ENCODE measurements at regions not wholly inside any gene's neighbourhood (a gene's known extent, or its start where the extent isn't known, plus 50 kb on each side); places are given as distances from the start of the nearest gene placed in this dataset.

GRCh38 chr3:42032693-42033349 is 58.3 kb upstream of the TRAK1 start:
- Histone ChIP-seq H3K4me3 (peak overlapping the region in 1 of 2 donors; percentile 0), H3K9me3 (no peaks in the 10 kb centered on the region)
- DNase-seq (ENCODE audit: low spot score in 2 of 2), result peak; percentile 45 to 95

GRCh38 chr3:42031808-42032480 is 59.2 kb upstream of the TRAK1 start:
- no peak overlapping the region for H3K4me3 ChIP-seq
- no peak for DNase-seq (ENCODE audit: low spot score in 2 of 2)
- no peaks in the 10 kb centered on the region for H3K36me3 ChIP-seq
- H3K27me3 ChIP-seq, result no peaks in the 10 kb centered on the region
- H3K27ac ChIP-seq, result peak overlapping the region; percentile 67 to 81
- intact Hi-C loops (cut with DNase I), result no loop called here
- H3K9me3 ChIP-seq, result no peaks in the 10 kb centered on the region
- no peak for TF ChIP-seq CTCF (IDR thresholded peaks at IDR 0.05)
- H3K4me1 ChIP-seq, result peaks cover 15 to 42% of the 10 kb centered on the region in 2 donors

More at GRCh38 chr3:42032693-42033349, 58.3 kb upstream of the TRAK1 start:
- H3K4me1 ChIP-seq, result peaks cover 15 to 48% of the 10 kb centered on the region in 2 donors
- no peak for TF ChIP-seq CTCF (IDR thresholded peaks at IDR 0.05)
- H3K27me3 ChIP-seq, result no peaks in the 10 kb centered on the region
- intact Hi-C loops (cut with DNase I), result no loop called here
- no peaks in the 10 kb centered on the region for H3K36me3 ChIP-seq
- H3K27ac ChIP-seq, result peak overlapping the region; percentile 67 to 81

- intact Hi-C loops (cut with DNase I), result loop anchor here (5.0 kb wide), 1 partner anchor 66 kb away; the partner anchor contains the start of gene ULK4
- Histone ChIP-seq H3K4me1 (peaks cover 17 to 40% of the 10 kb centered on the region in 2 donors), H3K36me3 (no peaks in the 10 kb centered on the region), H3K4me3 (no peak overlapping the region), H3K9me3 (no peaks in the 10 kb centered on the region), H3K27me3 (no peaks in the 10 kb centered on the region), H3K27ac (no peak overlapping the region)
- no peak for DNase-seq (ENCODE audit: low spot score in 2 of 2)
- TF ChIP-seq CTCF (IDR thresholded peaks at IDR 0.05), result no peak
Measured at GRCh38 chr3:42028474-42028873, 62.7 kb upstream of the TRAK1 start.

GRCh38 chr3:42027571-42027970 is 63.6 kb upstream of the TRAK1 start:
- no peaks in the 10 kb centered on the region for H3K27me3 ChIP-seq
- intact Hi-C loops (cut with DNase I), result loop anchor here (5.0 kb wide), 1 partner anchor 65 kb away; the partner anchor contains the start of gene ULK4
- no peak for TF ChIP-seq CTCF (IDR thresholded peaks at IDR 0.05)
- H3K27ac ChIP-seq, result no peak overlapping the region
- H3K4me3 ChIP-seq, result no peak overlapping the region
- no peaks in the 10 kb centered on the region for H3K36me3 ChIP-seq
- DNase-seq (ENCODE audit: low spot score in 2 of 2), result no peak
- H3K4me1 ChIP-seq, result peaks cover 15 to 31% of the 10 kb centered on the region in 2 donors
- no peaks in the 10 kb centered on the region for H3K9me3 ChIP-seq

DNA sequence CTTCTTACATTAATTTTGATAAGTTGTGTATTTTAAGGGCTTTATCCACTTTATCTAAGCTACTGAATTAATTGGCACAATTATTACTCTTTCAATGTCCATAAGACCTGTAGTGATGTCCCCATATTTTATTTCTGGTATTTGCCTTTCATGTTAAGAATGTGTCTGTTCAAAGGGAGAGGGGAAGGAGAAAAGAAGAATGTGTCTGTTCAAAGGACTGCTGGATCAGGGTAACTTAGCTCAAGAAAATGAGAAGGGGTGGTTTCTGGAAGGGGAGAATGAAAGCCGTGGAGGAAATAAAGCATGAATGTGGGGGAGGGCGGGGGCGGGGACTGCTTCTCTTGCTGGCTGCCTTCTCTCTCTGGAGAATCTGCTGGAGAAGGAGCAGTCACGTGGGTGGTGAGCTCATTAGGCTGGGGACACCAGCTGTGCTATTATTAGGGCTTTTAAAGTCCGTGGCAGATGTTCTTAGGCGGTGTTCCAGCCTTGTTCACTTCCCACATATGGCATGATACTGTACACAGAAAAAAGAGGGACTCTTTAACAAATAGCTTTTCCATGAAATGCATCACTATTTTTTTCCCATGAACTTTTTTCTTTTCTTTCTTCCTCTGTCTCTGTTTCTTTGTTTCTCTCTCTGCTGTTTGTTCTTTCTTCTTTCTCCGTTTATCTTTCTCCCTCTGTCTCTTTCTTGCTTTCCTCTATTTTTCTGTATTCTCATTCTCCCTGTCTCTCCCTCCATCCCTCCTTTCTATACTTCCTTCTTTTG is 63.7 kb upstream of the ULK4 start:
- TF ChIP-seq CTCF (IDR thresholded peaks at IDR 0.05), result no peak
- DNase-seq (ENCODE audit: low spot score in 2 of 2), result peak; percentile 86 to 97
- intact Hi-C loops (cut with DNase I), result loop anchor here (5.0 kb wide), 1 partner anchor 63 kb away; the partner anchor contains the start of gene ULK4
- H3K27ac ChIP-seq, result peak overlapping the region; percentile 71 to 88
- peak overlapping the region; percentile 13 to 39 for H3K4me3 ChIP-seq
- H3K9me3 ChIP-seq, result no peaks in the 10 kb centered on the region
- no peaks in the 10 kb centered on the region for H3K36me3 ChIP-seq
- no peaks in the 10 kb centered on the region for H3K27me3 ChIP-seq
- H3K4me1 ChIP-seq, result peaks cover 11 to 34% of the 10 kb centered on the region in 2 donors
